ENCODE measurements at regions not wholly inside any gene's neighbourhood (a gene's known extent, or its start where the extent isn't known, plus 50 kb on each side); places are given as distances from the start of the nearest gene placed in this dataset.

- WGBS, 2 experiments (ENCODE audit: extremely low coverage in 2 of 2, insufficient read length in 1 of 2) = 0% methylated on average over 1 of the region's 2 CpGs; no CpG with 5 or more reads in 1 of the 2 experiments
- in situ Hi-C loops (cut with MboI; ENCODE audit: low sequenced_read_pairs) = no loop called here
- no peak for ATAC-seq (ENCODE audit: low read depth)
These were observed 171.8 kb downstream of the IGLL1 start for GRCh38 chr22:23408321-23408720.

More at GRCh38 chr22:23408321-23408720, 171.8 kb downstream of the IGLL1 start:
- ChIA-PET CTCF (no interaction called here), POLR2A (ENCODE audit: unreplicated experiment) (no interaction called here)
- Histone ChIP-seq H2BK5ac (ENCODE audit: low read depth, low read length, poor library complexity, severe bottlenecking) (no peak overlapping the region), H2AK9ac (replicated peaks; ENCODE audit: low read depth, low read length, poor library complexity) (no peak overlapping the region), H2AK5ac (ENCODE audit: low read depth, low read length) (no peak overlapping the region), H3K9me1 (ENCODE audit: insufficient read depth, low read length) (no peaks in the 10 kb centered on the region), H3K14ac (replicated peaks; ENCODE audit: low read depth, low read length) (no peak overlapping the region), H4K8ac (ENCODE audit: low read depth in 2 of 2, low read length in 2 of 2) (no peak overlapping the region), H3K9me3 (ENCODE audit: control insufficient read depth, insufficient read depth, low read length) (no peaks in the 10 kb centered on the region), H4K5ac (ENCODE audit: low read depth, low read length) (no peak overlapping the region), H2BK20ac (ENCODE audit: low read depth, low read length) (no peak overlapping the region), H3K79me1 (ENCODE audit: low read depth in 1 of 2, low read length in 2 of 2) (no peaks in the 10 kb centered on the region), H4K91ac (ENCODE audit: insufficient read depth, low read depth, low read length) (no peak overlapping the region), H3K23ac (ENCODE audit: low read depth, low read length) (no peak overlapping the region), H2BK120ac (ENCODE audit: low read depth, low read length) (no peak overlapping the region), H3K18ac (ENCODE audit: low read depth, low read length) (no peak overlapping the region), H3K4me3 (ENCODE audit: insufficient read depth, low read depth, low read length) (no peak overlapping the region), H3K56ac (ENCODE audit: extremely low read depth, insufficient read depth, low read length) (no peak overlapping the region), H3K9ac (ENCODE audit: low read depth, low read length) (no peak overlapping the region), H3K4ac (ENCODE audit: low read depth, low read length) (no peak overlapping the region), H2BK15ac (ENCODE audit: low read depth, low read length) (no peak overlapping the region), H4K20me1 (ENCODE audit: insufficient read depth, low read length) (no peaks in the 10 kb centered on the region), H3K36me3 (ENCODE audit: control insufficient read depth, insufficient read depth, low read length) (no peaks in the 10 kb centered on the region), H3K27ac (ENCODE audit: insufficient read depth, low read length) (no peak overlapping the region), H3K4me2 (ENCODE audit: low read depth, low read length) (no peak overlapping the region), H3K27me3 (ENCODE audit: control insufficient read depth, insufficient read depth, low read length) (peaks cover 4% of the 10 kb centered on the region; the same call in 1 of the 2 replicates), H2AFZ (replicated peaks; ENCODE audit: low read length, poor library complexity) (no peak overlapping the region), H3K4me1 (ENCODE audit: control insufficient read depth, insufficient read depth, low read length) (no peaks in the 10 kb centered on the region)
- dilution Hi-C loops (cut with HindIII; ENCODE audit: low sequenced_read_pairs, unreplicated experiment) (no loop called here), intact Hi-C loops (cut with micrococcal nuclease) (no loop called here)
- no peak for DNase-seq
- BruUV-seq (replicated peaks) = no TSS peak
- TF ChIP-seq RCOR1 (IDR thresholded peaks at IDR 0.05; ENCODE audit: insufficient replicate concordance, low read length) (no peak), CHD1 (IDR thresholded peaks at IDR 0.05; ENCODE audit: low read depth, low read length) (no peak), SMC3 (IDR thresholded peaks at IDR 0.05; ENCODE audit: low read depth, low read length) (no peak), POLR2A (IDR thresholded peaks at IDR 0.05; ENCODE audit: low read depth, low read length) (no peak), RFX5 (IDR thresholded peaks at IDR 0.05; ENCODE audit: low read depth, low read length) (no peak), MXI1 (IDR thresholded peaks at IDR 0.05; ENCODE audit: borderline replicate concordance, low read depth, low read length) (no peak), ELK1 (IDR thresholded peaks at IDR 0.05; ENCODE audit: borderline replicate concordance, low read depth, low read length) (no peak), NFE2L2 (IDR thresholded peaks at IDR 0.05; ENCODE audit: low read depth, low read length) (no peak), USF2 (IDR thresholded peaks at IDR 0.05; ENCODE audit: low read depth, low read length) (no peak)

All from IMR-90 (cell line).